Stomach (tissue), 4 donors: ENCODE measurements at regions not wholly inside any gene's neighbourhood (a gene's known extent, or its start where the extent isn't known, plus 50 kb on each side); places are given as distances from the start of the nearest gene placed in this dataset.

Experiments used
- CTCF ChIP-seq, 7 experiments: fragments of 450-650 bp in 4 of 7; fragments of 200-600 bp in 3 of 7; sonication (generic) in 3 of 7; IDR thresholded peaks; one replicate each; pipeline ENCODE4 v1.5.1; 2016 to 2019; ENCODE audit warnings: antibody characterized with exemption in 7 of 7, control low read depth in 2 of 7, mild to moderate bottlenecking in 1 of 7
- EP300 ChIP-seq: sonication (generic); formaldehyde crosslinking; IDR thresholded peaks from one replicate; pipeline ENCODE4 v1.6.1; 2017; ENCODE audit warnings: antibody characterized with exemption

- TF ChIP-seq EP300 (no peak), CTCF (IDR thresholded peaks at IDR 0.05) (no peak)
These were observed 91.9 kb upstream of the MBL2 start for GRCh38 chr10:52864201-52865106.
